ENCODE measurements at regions not wholly inside any gene's neighbourhood (a gene's known extent, or its start where the extent isn't known, plus 50 kb on each side); places are given as distances from the start of the nearest gene placed in this dataset.
A peak's percentile ranks its signal among the peaks of the same experiment; 100 is the strongest.

DNA sequence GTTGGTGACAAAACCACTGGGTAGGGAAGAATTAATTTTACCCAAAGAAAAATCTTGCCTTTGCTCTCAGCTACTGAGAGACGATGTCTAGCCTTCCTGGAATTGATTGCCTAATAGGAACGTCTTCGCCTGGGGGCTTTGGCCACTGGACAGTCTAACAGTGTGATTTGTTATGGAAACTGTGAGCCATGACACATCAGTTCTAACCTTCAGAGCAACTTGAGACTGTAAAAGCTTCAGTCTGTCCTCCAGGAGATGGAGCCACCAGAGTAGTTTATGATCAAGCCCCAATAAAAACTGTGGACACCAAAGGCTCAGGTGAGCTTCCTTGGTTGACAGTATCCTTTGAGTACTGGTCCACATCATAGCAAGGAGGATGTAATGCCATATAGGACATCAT is 235.8 kb upstream of the TMCO5A start:
- Histone ChIP-seq H3K27ac (no peak overlapping the region), H3K4me3 (no peak overlapping the region), H3K4me2 (no peak overlapping the region), H3K9me3 (no peaks in the 10 kb centered on the region), H3K4me1 (no peaks in the 10 kb centered on the region)
- ChIA-PET POLR2A (no interaction called here), CTCF (no interaction called here)
- no peak for ATAC-seq
- no peak for FAIRE-seq
- WGBS (ENCODE audit: missing lambda C conversion rate): 3% methylated on average over 3 of the region's 3 CpGs
- TF ChIP-seq ZSCAN20 (CRISPR knock-in tag; IDR thresholded peaks at IDR 0.05) (no peak), JUNB (IDR thresholded peaks at IDR 0.05) (no peak), RNF2 (IDR thresholded peaks at IDR 0.05; ENCODE audit: borderline replicate concordance, low read depth) (no peak), ATOH8 (CRISPR knock-in tag; IDR thresholded peaks at IDR 0.05; ENCODE audit: low read depth) (no peak), POLR2AphosphoS2 (conservative IDR thresholded peaks at IDR 0.05; ENCODE audit: low read length) (no peak), SMC3 (IDR thresholded peaks at IDR 0.05) (no peak), HOXB13 (CRISPR knock-in tag; IDR thresholded peaks at IDR 0.05; ENCODE audit: low read depth) (no peak), MYC (IDR thresholded peaks at IDR 0.05; ENCODE audit: borderline replicate concordance, low read length) (no peak), CHD4 (IDR thresholded peaks at IDR 0.05; ENCODE audit: borderline replicate concordance) (no peak), CTCF (IDR thresholded peaks at IDR 0.05) (no peak)
- TF ChIP-seq, protein P1, sequence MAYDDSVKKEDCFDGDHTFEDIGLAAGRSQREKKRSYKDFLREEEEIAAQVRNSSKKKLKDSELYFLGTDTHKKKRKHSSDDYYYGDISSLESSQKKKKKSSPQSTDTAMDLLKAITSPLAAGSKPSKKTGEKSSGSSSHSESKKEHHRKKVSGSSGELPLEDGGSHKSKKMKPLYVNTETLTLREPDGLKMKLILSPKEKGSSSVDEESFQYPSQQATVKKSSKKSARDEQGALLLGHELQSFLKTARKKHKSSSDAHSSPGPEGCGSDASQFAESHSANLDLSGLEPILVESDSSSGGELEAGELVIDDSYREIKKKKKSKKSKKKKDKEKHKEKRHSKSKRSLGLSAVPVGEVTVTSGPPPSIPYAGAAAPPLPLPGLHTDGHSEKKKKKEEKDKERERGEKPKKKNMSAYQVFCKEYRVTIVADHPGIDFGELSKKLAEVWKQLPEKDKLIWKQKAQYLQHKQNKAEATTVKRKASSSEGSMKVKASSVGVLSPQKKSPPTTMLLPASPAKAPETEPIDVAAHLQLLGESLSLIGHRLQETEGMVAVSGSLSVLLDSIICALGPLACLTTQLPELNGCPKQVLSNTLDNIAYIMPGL (CRISPR knock-in tag; IDR thresholded peaks at IDR 0.05; ENCODE audit: borderline replicate concordance): no peak
- peak in 1 of 2 experiments; percentile 2 for DNase-seq (ENCODE audit: low read depth in 1 of 2, low spot score in 1 of 2)

- ATAC-seq (no peak), DNase-seq (ENCODE audit: low read depth in 1 of 2, low spot score in 1 of 2) (no peak), FAIRE-seq (no peak)
- no peaks in the 10 kb centered on the region for H3K4me1 ChIP-seq
- no peak overlapping the region for H3K4me3 ChIP-seq
- WGBS (ENCODE audit: missing lambda C conversion rate): 0% methylated on average over 1 of the region's 1 CpG
- H3K4me2 ChIP-seq: no peak overlapping the region
- TF ChIP-seq HOXB5 (CRISPR knock-in tag; IDR thresholded peaks at IDR 0.05): no peak
- no peak for TF ChIP-seq RAD21 (conservative IDR thresholded peaks at IDR 0.05 in 1 of 2, IDR thresholded peaks at IDR 0.05 in 1 of 2)
- no peak for TF ChIP-seq POLR2A (IDR thresholded peaks at IDR 0.05; ENCODE audit: low read length)
- no peak for TF ChIP-seq PBX3 (IDR thresholded peaks at IDR 0.05)
- no peak for TF ChIP-seq HOXA7 (CRISPR knock-in tag; IDR thresholded peaks at IDR 0.05)
- TF ChIP-seq, protein P2, sequence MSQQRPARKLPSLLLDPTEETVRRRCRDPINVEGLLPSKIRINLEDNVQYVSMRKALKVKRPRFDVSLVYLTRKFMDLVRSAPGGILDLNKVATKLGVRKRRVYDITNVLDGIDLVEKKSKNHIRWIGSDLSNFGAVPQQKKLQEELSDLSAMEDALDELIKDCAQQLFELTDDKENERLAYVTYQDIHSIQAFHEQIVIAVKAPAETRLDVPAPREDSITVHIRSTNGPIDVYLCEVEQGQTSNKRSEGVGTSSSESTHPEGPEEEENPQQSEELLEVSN (IDR thresholded peaks at IDR 0.05; ENCODE audit: borderline replicate concordance, low read depth): no peak
- TF ChIP-seq, protein P1 (CRISPR knock-in tag; IDR thresholded peaks at IDR 0.05; ENCODE audit: borderline replicate concordance): no peak
- no peak for TF ChIP-seq HDAC2 (IDR thresholded peaks at IDR 0.05)
- TF ChIP-seq, protein P3, sequence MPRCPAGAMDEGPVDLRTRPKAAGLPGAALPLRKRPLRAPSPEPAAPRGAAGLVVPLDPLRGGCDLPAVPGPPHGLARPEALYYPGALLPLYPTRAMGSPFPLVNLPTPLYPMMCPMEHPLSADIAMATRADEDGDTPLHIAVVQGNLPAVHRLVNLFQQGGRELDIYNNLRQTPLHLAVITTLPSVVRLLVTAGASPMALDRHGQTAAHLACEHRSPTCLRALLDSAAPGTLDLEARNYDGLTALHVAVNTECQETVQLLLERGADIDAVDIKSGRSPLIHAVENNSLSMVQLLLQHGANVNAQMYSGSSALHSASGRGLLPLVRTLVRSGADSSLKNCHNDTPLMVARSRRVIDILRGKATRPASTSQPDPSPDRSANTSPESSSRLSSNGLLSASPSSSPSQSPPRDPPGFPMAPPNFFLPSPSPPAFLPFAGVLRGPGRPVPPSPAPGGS (IDR thresholded peaks at IDR 0.05): no peak
- ChIA-PET POLR2A (no interaction called here), CTCF (no interaction called here)
- no peaks in the 10 kb centered on the region for H3K9me3 ChIP-seq
- H3K27ac ChIP-seq: no peak overlapping the region
Measured at GRCh38 chr15:37701230-37701629, 233.2 kb upstream of the TMCO5A start.

Data from A549 (cell line).